ENCODE measurements at regions not wholly inside any gene's neighbourhood (a gene's known extent, or its start where the extent isn't known, plus 50 kb on each side); places are given as distances from the start of the nearest gene placed in this dataset.

DNA sequence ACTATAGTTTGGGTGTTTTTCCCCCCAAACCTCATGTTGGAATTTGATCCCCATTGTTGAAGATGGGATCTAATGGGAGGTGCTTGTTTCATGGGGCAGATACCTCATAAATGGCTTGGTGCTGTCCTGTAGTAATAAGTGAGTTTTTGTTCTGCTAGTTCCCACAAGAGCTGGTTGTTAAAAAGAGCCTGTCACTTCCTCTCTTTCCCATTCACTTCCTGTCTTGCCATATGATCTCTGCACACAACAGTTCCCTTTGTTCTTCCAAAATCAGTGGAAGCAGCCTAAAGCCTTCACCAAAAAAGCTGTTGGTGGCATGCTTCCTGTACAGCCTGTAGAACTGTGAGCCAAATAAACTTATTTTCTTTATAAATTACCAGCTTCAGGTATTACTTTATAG lies 768.2 kb upstream of the VRK2 start:
- no peak for DNase-seq (ENCODE audit: low read depth in 4 of 4, low spot score in 1 of 4)

GRCh38 chr2:57291209-57291608 lies 755.4 kb upstream of the VRK2 start:
- DNase-seq (ENCODE audit: low read depth in 4 of 4, low spot score in 1 of 4) = no peak

DNA sequence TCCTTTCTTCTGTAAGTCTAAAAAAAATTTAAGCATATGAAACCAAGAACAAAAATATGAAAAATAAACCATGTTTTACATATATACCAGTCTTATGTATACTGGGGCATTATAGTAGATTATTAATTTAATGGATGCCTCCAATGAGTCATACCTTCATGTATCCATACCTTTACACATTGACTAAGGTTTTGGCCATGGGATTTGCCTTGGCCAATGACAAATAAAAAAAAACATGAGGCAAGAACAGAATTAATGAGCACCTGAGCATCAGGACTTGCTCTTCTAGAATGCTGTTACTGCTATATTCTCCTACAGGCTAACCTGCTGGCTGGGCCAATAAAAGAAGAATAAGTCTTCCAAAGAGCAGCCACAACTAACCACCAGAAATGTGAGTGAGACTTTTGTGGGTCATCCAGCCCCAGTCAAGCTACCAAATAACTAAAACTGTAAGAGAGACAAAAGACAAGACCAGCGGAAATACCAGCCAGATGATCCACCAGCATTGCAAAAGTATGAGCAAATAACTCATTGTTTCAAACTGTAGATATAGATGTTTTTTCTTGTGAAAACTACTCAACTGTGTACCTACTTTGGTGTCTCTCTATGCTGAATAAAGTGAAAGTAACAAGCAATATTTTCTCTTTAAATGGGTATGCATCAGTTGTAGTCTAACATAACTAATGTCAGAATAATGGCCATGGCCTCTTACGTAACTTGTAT lies 749.6 kb upstream of the VRK2 start:
- no peak for DNase-seq (ENCODE audit: low read depth in 4 of 4, low spot score in 1 of 4)

DNA sequence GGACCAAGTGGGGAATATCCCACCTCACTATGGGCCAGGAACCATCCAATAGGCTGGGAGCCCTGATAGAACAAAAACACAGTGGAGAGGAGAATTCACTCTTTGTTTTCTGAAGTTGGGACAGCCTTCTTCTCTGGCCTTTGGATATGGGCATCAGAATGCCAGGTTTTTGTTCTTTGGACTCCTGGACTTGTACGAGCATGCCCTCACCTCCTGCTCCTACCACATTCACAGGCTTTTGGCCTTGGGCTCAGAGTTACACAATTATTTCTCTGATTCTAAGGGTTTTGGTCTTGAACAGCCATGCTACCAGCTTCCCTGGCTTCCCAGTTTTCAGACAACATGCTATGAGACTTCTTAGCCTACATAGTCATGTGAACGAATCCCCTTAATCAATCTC lies 732.9 kb upstream of the VRK2 start:
- no peak for DNase-seq (ENCODE audit: low read depth in 4 of 4, low spot score in 1 of 4)

DNA sequence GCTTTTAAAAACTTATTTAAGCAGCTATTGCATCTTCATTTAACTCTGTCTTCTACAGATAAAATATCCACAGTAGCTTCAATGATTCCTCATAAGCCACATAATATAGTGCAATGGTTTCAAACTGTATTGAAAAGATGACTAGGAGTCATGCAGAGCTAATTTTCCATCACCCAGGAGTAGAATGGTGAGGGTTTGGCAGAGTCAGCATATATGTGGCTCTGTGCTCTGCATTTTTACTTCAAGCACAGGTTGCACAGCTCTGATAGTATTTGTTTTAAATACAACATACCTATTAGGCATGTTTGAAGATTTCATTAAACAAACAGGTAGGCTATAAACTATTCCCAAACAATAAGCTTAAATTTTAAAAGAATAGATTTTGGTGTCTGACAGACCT lies 731.9 kb upstream of the VRK2 start:
- no peak for DNase-seq (ENCODE audit: low read depth in 4 of 4, low spot score in 1 of 4)

DNA sequence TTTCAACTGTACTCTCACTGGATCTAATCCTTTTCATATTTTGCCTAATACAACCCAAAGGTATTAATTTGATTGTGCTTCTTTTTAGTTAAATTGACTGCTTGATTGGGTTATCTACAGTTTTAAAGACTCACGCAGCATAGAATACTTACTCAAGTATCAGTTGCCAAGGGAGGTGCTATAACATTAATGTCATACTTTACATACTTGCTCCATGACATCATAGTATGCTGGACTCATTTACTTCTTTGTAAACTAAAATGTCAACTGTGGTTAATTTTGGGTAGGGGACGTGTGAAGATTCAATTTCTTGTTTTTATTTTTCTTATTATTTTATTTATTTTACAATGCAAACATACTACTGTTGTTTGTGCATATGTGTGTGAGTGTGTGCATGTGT lies 716.2 kb upstream of the VRK2 start:
- no peak for DNase-seq (ENCODE audit: low read depth in 4 of 4, low spot score in 1 of 4)

DNA sequence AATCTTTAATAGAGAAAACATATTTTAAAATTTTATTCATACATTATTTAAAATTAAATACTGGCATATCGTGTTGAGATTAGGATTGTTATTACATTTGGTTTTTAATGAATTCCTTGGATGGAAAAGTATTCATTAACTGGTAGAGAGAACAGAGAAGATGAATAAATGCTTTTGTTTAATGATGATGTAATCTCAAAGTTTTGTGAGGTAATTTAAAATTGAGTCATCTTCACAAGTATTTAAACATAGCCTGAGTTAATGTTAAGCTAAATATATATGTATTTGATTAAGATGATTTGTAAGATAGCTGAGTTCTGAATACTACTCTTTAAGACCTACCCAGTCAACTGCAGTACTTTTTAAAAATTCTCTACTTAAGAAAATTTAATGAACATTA lies 713.4 kb upstream of the VRK2 start:
- DNase-seq (ENCODE audit: low read depth in 4 of 4, low spot score in 1 of 4) = no peak

- no peak for DNase-seq (ENCODE audit: low read depth in 4 of 4, low spot score in 1 of 4)
These were observed 703.1 kb upstream of the VRK2 start for GRCh38 chr2:57343391-57344006.

GRCh38 chr2:57368190-57368589 lies 678.4 kb upstream of the VRK2 start:
- no peak for DNase-seq (ENCODE audit: low read depth in 4 of 4, low spot score in 1 of 4)

GRCh38 chr2:57370882-57371585 lies 675.6 kb upstream of the VRK2 start:
- DNase-seq (ENCODE audit: low read depth in 4 of 4, low spot score in 1 of 4) = no peak

GRCh38 chr2:57372237-57372984 lies 674.2 kb upstream of the VRK2 start:
- no peak for DNase-seq (ENCODE audit: low read depth in 4 of 4, low spot score in 1 of 4)

GRCh38 chr2:57373530-57373929 lies 673.1 kb upstream of the VRK2 start:
- no peak for DNase-seq (ENCODE audit: low read depth in 4 of 4, low spot score in 1 of 4)

DNA sequence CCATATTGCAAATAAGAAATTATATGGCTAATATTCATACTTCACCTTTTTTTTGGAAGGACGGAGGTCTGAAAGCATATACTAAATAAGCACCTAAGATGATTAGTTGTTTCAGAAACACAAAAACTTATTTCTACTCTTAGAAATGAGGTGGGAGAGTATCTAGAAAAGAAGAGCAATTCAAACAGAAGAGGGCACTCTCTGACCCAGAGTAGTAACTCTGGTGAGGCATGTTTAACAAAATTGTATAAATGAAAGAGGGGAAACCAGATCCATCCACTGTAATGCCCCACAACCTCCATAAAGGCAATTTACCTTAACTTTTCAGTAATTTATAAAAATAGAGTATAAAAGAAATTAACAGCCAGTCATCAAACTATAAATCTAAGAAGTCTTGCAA lies 669.6 kb upstream of the VRK2 start:
- no peak for DNase-seq (ENCODE audit: low read depth in 4 of 4, low spot score in 1 of 4)

- DNase-seq (ENCODE audit: low read depth in 4 of 4, low spot score in 1 of 4) = no peak
These were observed 660.3 kb upstream of the VRK2 start for GRCh38 chr2:57386305-57386704.

- DNase-seq (ENCODE audit: low read depth in 4 of 4, low spot score in 1 of 4) = no peak
These were observed 650.1 kb upstream of the VRK2 start for GRCh38 chr2:57396355-57397098.

GRCh38 chr2:57397550-57398360 lies 648.9 kb upstream of the VRK2 start:
- DNase-seq (ENCODE audit: low read depth in 4 of 4, low spot score in 1 of 4) = no peak

GRCh38 chr2:57399057-57399456 lies 647.5 kb upstream of the VRK2 start:
- no peak for DNase-seq (ENCODE audit: low read depth in 4 of 4, low spot score in 1 of 4)

- no peak for DNase-seq (ENCODE audit: low read depth in 4 of 4, low spot score in 1 of 4)
These were observed 644.5 kb upstream of the VRK2 start for GRCh38 chr2:57402096-57402495.

DNA sequence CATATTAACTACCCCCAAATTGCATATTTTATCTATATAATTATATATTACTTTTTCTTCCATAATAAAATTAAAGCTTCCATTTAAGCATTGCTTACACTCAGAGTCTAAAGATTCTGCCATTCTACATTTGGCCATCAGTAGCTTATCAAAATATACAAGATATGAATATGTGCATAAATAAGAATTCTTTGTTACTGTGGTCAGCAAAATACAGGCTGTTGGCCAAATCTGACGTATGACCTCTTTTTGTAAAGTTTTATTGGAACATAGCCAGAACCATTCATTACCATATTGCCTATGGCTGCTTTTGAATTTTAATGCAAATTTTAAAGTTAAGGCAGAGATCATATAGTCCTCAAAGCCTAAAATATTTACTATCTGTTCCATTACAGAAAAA lies 643.9 kb upstream of the VRK2 start:
- DNase-seq (ENCODE audit: low read depth in 4 of 4, low spot score in 1 of 4) = no peak

DNA sequence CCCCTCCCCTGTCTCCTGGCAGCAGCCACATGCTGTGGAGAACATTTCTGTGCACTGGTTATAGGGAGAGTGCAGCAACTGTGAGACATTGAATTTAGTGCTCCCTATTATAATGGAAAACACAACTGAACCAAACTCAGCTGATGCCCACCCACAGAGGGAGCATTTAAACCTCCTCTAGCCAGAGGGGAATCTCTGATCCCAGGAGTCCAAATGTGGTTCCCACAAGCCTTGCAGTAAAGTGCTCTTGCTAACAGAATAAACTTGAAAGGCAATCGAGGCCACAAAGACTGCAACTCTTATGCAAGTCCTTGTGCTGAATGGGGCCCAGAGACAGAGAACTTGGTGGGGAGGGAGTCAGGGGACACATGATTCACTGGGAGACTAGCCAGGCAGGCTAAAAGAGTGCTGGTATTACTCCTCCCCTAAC lies 638.8 kb upstream of the VRK2 start:
- no peak for DNase-seq (ENCODE audit: low read depth in 4 of 4, low spot score in 1 of 4)

Measured in stimulated activated CD4-positive, alpha-beta T cell treated with anti-CD3 and anti-CD28 coated beads, Interleukin-1b, Interleukin-23, amount 100 ng/mL, for 24 hours (primary cell).